GM23248 (cell line): ENCODE measurements at regions not wholly inside any gene's neighbourhood (a gene's known extent, or its start where the extent isn't known, plus 50 kb on each side); places are given as distances from the start of the nearest gene placed in this dataset.

Source experiments
- EZH2 ChIP-seq: fragments of 200-600 bp; sonication (generic); IDR thresholded peaks from 2 replicates; pipeline ENCODE4 v1.6.1; 2018; ENCODE audit warnings: antibody characterized with exemption, mild to moderate bottlenecking; ENCODE audit not compliant: insufficient read depth, poor library complexity, severe bottlenecking
- EZH2phosphoT487 ChIP-seq: fragments of 200-600 bp; sonication (generic); IDR thresholded peaks from 2 replicates; pipeline ENCODE4 v1.6.1; 2018; ENCODE audit warnings: antibody characterized with exemption, moderate library complexity, mild to moderate bottlenecking, low read depth; ENCODE audit not compliant: insufficient read depth

DNA sequence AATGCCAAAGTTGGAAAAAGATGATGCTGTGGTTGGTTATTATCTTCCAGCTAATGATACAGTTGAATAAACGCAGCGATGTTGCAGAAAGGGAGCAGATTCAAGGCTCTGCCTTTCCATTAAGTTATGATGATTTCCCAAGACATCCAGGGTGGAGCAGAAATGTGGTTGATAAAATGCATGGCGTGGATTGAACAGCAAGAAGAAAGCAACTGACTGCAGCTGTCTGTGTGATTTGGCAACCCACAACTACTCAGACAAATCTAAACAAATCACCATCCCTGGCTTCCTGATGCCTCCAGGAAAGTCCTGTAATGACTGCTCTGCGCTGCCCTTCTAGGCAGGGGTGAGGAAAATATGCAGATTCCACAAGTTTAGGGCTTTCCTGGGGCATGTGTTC lies 166.3 kb downstream of the NRP2 start:
- TF ChIP-seq EZH2 (no peak), EZH2phosphoT487 (no peak)
